H1 (cell line): ENCODE measurements at regions not wholly inside any gene's neighbourhood (a gene's known extent, or its start where the extent isn't known, plus 50 kb on each side); places are given as distances from the start of the nearest gene placed in this dataset.
A peak's percentile ranks its signal among the peaks of the same experiment; 100 is the strongest.

Experiments
- CHD2 ChIP-seq: IDR thresholded peaks from 2 replicates; pipeline ENCODE4 v1.6.1; 2012; ENCODE audit warnings: low read length, improper control_type of control experiment
- CTCF ChIP-seq, 3 experiments: IDR thresholded peaks; 1 replicate in 2 of 3; 2 replicates in 1 of 3; pipeline versions ENCODE4 v1.5.1 to v1.6.1; 2011; ENCODE audit warnings: low read length in 3 of 3, mild to moderate bottlenecking in 3 of 3, inconsistent platforms in 2 of 3, low read depth in 1 of 3, moderate library complexity in 1 of 3; ENCODE audit not compliant: insufficient read depth in 1 of 3; ENCODE audit errors: control extremely low read depth in 1 of 3
- EGR1 ChIP-seq: IDR thresholded peaks from 2 replicates; pipeline ENCODE4 v1.6.1; 2011; ENCODE audit warnings: low read depth, low read length, borderline replicate concordance
- JUND ChIP-seq: IDR thresholded peaks from 2 replicates; pipeline ENCODE4 v1.6.1; 2011; ENCODE audit warnings: mild to moderate bottlenecking, improper control_type of control experiment, low read length
- POLR2AphosphoS5 ChIP-seq: IDR thresholded peaks from 2 replicates; pipeline ENCODE4 v1.6.1; 2011; ENCODE audit warnings: low read depth, low read length
- RAD21 ChIP-seq, 2 experiments: IDR thresholded peaks in 1 of 2; conservative IDR thresholded peaks in 1 of 2; 2 replicates each; pipeline ENCODE4 v1.6.1; 2011; ENCODE audit warnings: low read depth in 2 of 2, low read length in 2 of 2, improper control_type of control experiment in 1 of 2, inconsistent platforms in 1 of 2, mild to moderate bottlenecking in 1 of 2, moderate library complexity in 1 of 2
- RBBP5 ChIP-seq: IDR thresholded peaks from 2 replicates; pipeline ENCODE4 v1.7.1; 2012; ENCODE audit warnings: low read depth, mild to moderate bottlenecking, inconsistent platforms, low read length, moderate library complexity, borderline replicate concordance
- SP1 ChIP-seq: IDR thresholded peaks from 2 replicates; pipeline ENCODE4 v1.6.1; 2011; ENCODE audit warnings: low read depth, low read length
- SP2 ChIP-seq: IDR thresholded peaks from 2 replicates; pipeline ENCODE4 v1.6.1; 2012; ENCODE audit warnings: mild to moderate bottlenecking, low read length, inconsistent platforms
- SP4 ChIP-seq: IDR thresholded peaks from 2 replicates; pipeline ENCODE4 v1.6.1; 2012; ENCODE audit warnings: low read length, inconsistent platforms
- YY1 ChIP-seq: IDR thresholded peaks from 2 replicates; pipeline ENCODE4 v1.6.1; 2011; ENCODE audit warnings: low read depth, mild to moderate bottlenecking, low read length
- ZNF274 ChIP-seq: IDR thresholded peaks from 2 replicates; pipeline ENCODE4 v1.7.0; 2012; ENCODE audit warnings: low read length, borderline replicate concordance; ENCODE audit errors: extremely low read depth

DNA sequence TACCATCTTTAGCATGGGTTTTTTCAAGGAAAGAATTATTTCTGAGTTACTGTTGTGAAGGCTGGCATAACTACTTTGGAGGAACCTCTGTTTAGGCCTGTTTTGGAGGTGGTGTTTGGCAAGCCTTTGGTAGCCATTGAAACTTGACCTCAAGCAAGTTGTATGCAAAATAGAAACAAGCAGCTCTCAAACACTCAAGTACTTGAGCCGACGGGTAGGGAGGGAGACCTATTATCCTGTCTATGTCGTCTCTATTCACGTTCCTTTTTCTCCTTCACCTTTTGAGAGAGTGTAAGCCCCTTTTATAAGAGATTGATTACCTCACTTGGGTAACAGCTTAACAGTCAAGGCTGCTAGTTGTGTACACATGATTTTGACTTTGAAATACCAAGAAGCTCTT lies 878.3 kb upstream of the CXADR start:
- peak; percentile 72 for TF ChIP-seq YY1
- no peak for TF ChIP-seq SP2
- no peak for TF ChIP-seq CTCF (IDR thresholded peaks at IDR 0.05; ENCODE audit: control extremely low read depth in 1 of 3, insufficient read depth in 1 of 3, low read depth in 1 of 3, low read length in 3 of 3)
- no peak for TF ChIP-seq RBBP5
- no peak for TF ChIP-seq SP1
- TF ChIP-seq RAD21 (IDR thresholded peaks at IDR 0.05 in 1 of 2, conservative IDR thresholded peaks at IDR 0.05 in 1 of 2; ENCODE audit: low read depth in 2 of 2, low read length in 2 of 2), result no peak
- no peak for TF ChIP-seq ZNF274
- no peak for TF ChIP-seq JUND
- TF ChIP-seq POLR2AphosphoS5, result no peak
- no peak for TF ChIP-seq CHD2
- TF ChIP-seq EGR1, result no peak
- no peak for TF ChIP-seq SP4
